PC-9 (cell line): ENCODE measurements at regions not wholly inside any gene's neighbourhood (a gene's known extent, or its start where the extent isn't known, plus 50 kb on each side); places are given as distances from the start of the nearest gene placed in this dataset.

Experiments used
- CTCF ChIP-seq: fragments of 200-600 bp; sonication (generic); conservative IDR thresholded peaks from 2 replicates; pipeline ENCODE4 v1.6.1; 2017; ENCODE audit warnings: mixed run types, antibody characterized with exemption, mild to moderate bottlenecking, moderate library complexity
- EZH2 ChIP-seq: fragments of 200-600 bp; sonication (generic); IDR thresholded peaks from 2 replicates; pipeline ENCODE4 v1.8.0; 2017; ENCODE audit warnings: antibody characterized with exemption, low read depth

- TF ChIP-seq CTCF (no peak), EZH2 (no peak)
These were observed 212.6 kb downstream of the SPATA31D1 start for GRCh38 chr9:82201196-82201595.
